Common myeloid progenitor, CD34-positive (primary cell): ENCODE measurements at regions not wholly inside any gene's neighbourhood (a gene's known extent, or its start where the extent isn't known, plus 50 kb on each side); places are given as distances from the start of the nearest gene placed in this dataset.

ENCODE experiments used
- CTCF ChIA-PET: fragments of 350-600 bp; sonication (Branson Sonifier 250); formaldehyde crosslinking; loops from one replicate; lab custom pipeline; 2021; ENCODE audit warnings: antibody characterized with exemption; lab: Charles Lee
- POLR2A ChIA-PET: fragments of 350-600 bp; sonication (Branson Sonifier 250); formaldehyde crosslinking; loops from one replicate; lab custom pipeline; 2021; ENCODE audit warnings: antibody characterized with exemption; lab: Charles Lee
- DNase-seq, 3 donors: peaks; one replicate each; pipeline versions ENCODE4 v3.0.0 to v3.0.0-alpha.2; 2013
- H3K27ac ChIP-seq, 2 experiments: 1 replicate in 1 of 2; 2 replicates in 1 of 2; pipeline ENCODE4 v1.7.0; 2013; ENCODE audit warnings: inconsistent platforms in 2 of 2, low read length in 2 of 2, mild to moderate bottlenecking in 2 of 2, low read depth in 1 of 2, moderate library complexity in 1 of 2; ENCODE audit not compliant: severe bottlenecking in 2 of 2, insufficient read depth in 1 of 2, poor library complexity in 1 of 2
- H3K27me3 ChIP-seq, 5 experiments: replicated peaks in 2 of 5; 1 replicate in 3 of 5; 2 replicates in 2 of 5; pipeline versions ENCODE4 v1.6.1 to v1.7.0; 2013; ENCODE audit warnings: low read length in 4 of 5, mild to moderate bottlenecking in 2 of 5, moderate library complexity in 2 of 5, inconsistent platforms in 1 of 5; ENCODE audit not compliant: insufficient read depth in 5 of 5, control insufficient read depth in 4 of 5
- H3K36me3 ChIP-seq, 4 experiments: 1 replicate in 2 of 4; 2 replicates in 2 of 4; pipeline versions ENCODE4 v1.6.1 to v1.7.0; 2013; ENCODE audit warnings: low read length in 3 of 4, control low read depth in 1 of 4, mild to moderate bottlenecking in 1 of 4; ENCODE audit not compliant: control insufficient read depth in 4 of 4, insufficient read depth in 4 of 4
- H3K4me1 ChIP-seq, 4 experiments: 1 replicate in 3 of 4; 2 replicates in 1 of 4; pipeline versions ENCODE4 v1.6.1 to v1.7.1; 2013; ENCODE audit warnings: low read length in 3 of 4, mild to moderate bottlenecking in 3 of 4, control low read depth in 1 of 4, inconsistent platforms in 1 of 4, moderate library complexity in 1 of 4; ENCODE audit not compliant: control insufficient read depth in 4 of 4, insufficient read depth in 4 of 4; ENCODE audit errors: control extremely low read depth in 1 of 4
- H3K4me3 ChIP-seq, 7 experiments: 1 replicate in 4 of 7; 2 replicates in 3 of 7; pipeline versions ENCODE4 v1.5.1 to v1.7.0; 2013; ENCODE audit warnings: mild to moderate bottlenecking in 7 of 7, low read length in 6 of 7, moderate library complexity in 6 of 7, inconsistent platforms in 2 of 7, low read depth in 2 of 7, control low read depth in 1 of 7; ENCODE audit not compliant: insufficient read depth in 4 of 7, control insufficient read depth in 1 of 7; ENCODE audit errors: extremely low read depth in 1 of 7
- H3K9me3 ChIP-seq, 5 experiments: 1 replicate in 4 of 5; 2 replicates in 1 of 5; pipeline versions ENCODE4 v1.6.1 to v1.7.1; 2013; ENCODE audit warnings: low read length in 4 of 5, mild to moderate bottlenecking in 2 of 5, inconsistent platforms in 1 of 5, low read depth in 1 of 5, moderate library complexity in 1 of 5; ENCODE audit not compliant: control insufficient read depth in 4 of 5, insufficient read depth in 2 of 5; ENCODE audit errors: control extremely low read depth in 1 of 5
- WGBS: methylation state at CpG from one replicate; pipeline ENCODE4 v1.1.5; 2013; ENCODE audit not compliant: insufficient coverage; 5-methylcytosine and 5-hydroxymethylcytosine counted together

GRCh38 chrX:69046996-69047490, 118.2 kb downstream of the PJA1 start:
- 100% methylated on average over 1 of the region's 1 CpG for WGBS
- Histone ChIP-seq H3K36me3 (no peaks in the 10 kb centered on the region), H3K27ac (no peak overlapping the region), H3K9me3 (no peaks in the 10 kb centered on the region), H3K4me1 (no peaks in the 10 kb centered on the region), H3K4me3 (no peak overlapping the region), H3K27me3 (peaks cover 0 to 4% (median 0%) of the 10 kb centered on the region in 5 experiments)
- ChIA-PET CTCF (no interaction called here), POLR2A (no interaction called here)
- DNase-seq: no peak

- no peak overlapping the region for H3K4me3 ChIP-seq
- DNase-seq: no peak
- CTCF ChIA-PET: no interaction called here
- H3K27me3 ChIP-seq: peaks cover 0 to 4% (median 0%) of the 10 kb centered on the region in 5 experiments
- POLR2A ChIA-PET: no interaction called here
- no peaks in the 10 kb centered on the region for H3K36me3 ChIP-seq
- no peak overlapping the region for H3K27ac ChIP-seq
- no peaks in the 10 kb centered on the region for H3K4me1 ChIP-seq
- 100% methylated on average over 1 of the region's 2 CpGs for WGBS
- H3K9me3 ChIP-seq: no peaks in the 10 kb centered on the region
These were observed 119.5 kb downstream of the PJA1 start for GRCh38 chrX:69045616-69046345.

GRCh38 chrX:69038816-69039215, 126.4 kb downstream of the PJA1 start:
- WGBS: no CpG with 5 or more reads among the region's 1 CpG
- Histone ChIP-seq H3K36me3 (no peaks in the 10 kb centered on the region), H3K4me1 (no peaks in the 10 kb centered on the region), H3K27me3 (peaks cover 0 to 5% (median 0%) of the 10 kb centered on the region in 5 experiments), H3K27ac (no peak overlapping the region), H3K4me3 (no peak overlapping the region), H3K9me3 (no peaks in the 10 kb centered on the region)
- ChIA-PET CTCF (interaction anchor here (0.7 kb wide), 1 partner anchor 31 kb away, joined by 3 read pairs; no protein-coding TSS in a partner anchor), POLR2A (no interaction called here)
- DNase-seq: no peak

GRCh38 chrX:69038188-69038587, 127.1 kb downstream of the PJA1 start:
- H3K4me3 ChIP-seq: no peak overlapping the region
- WGBS: 81% methylated on average over 5 of the region's 6 CpGs

GRCh38 chrX:69037786-69038185, 127.5 kb downstream of the PJA1 start:
- ChIA-PET POLR2A (no interaction called here), CTCF (no interaction called here)
- Histone ChIP-seq H3K36me3 (no peaks in the 10 kb centered on the region), H3K27me3 (peaks cover 0 to 6% (median 0%) of the 10 kb centered on the region in 5 experiments), H3K9me3 (no peaks in the 10 kb centered on the region), H3K4me1 (no peaks in the 10 kb centered on the region), H3K27ac (no peak overlapping the region), H3K4me3 (no peak overlapping the region)
- no peak for DNase-seq
- WGBS: 87% methylated on average over 2 of the region's 3 CpGs

More at GRCh38 chrX:69038188-69038587, 127.1 kb downstream of the PJA1 start:
- Histone ChIP-seq H3K9me3 (no peaks in the 10 kb centered on the region), H3K36me3 (no peaks in the 10 kb centered on the region), H3K4me1 (no peaks in the 10 kb centered on the region), H3K27ac (no peak overlapping the region), H3K27me3 (peaks cover 0 to 6% (median 0%) of the 10 kb centered on the region in 5 experiments)
- ChIA-PET POLR2A (no interaction called here), CTCF (interaction anchor here (0.7 kb wide), 1 partner anchor 31 kb away, joined by 3 read pairs; no protein-coding TSS in a partner anchor)
- no peak for DNase-seq

GRCh38 chrX:69036674-69037573, 128.3 kb downstream of the PJA1 start:
- ChIA-PET POLR2A (no interaction called here), CTCF (no interaction called here)
- no peak for DNase-seq
- H3K4me1 ChIP-seq: no peaks in the 10 kb centered on the region
- H3K9me3 ChIP-seq: no peaks in the 10 kb centered on the region
- no peak overlapping the region for H3K27ac ChIP-seq
- 83% methylated on average over 11 of the region's 14 CpGs for WGBS
- H3K27me3 ChIP-seq: peaks cover 0 to 6% (median 0%) of the 10 kb centered on the region in 5 experiments
- no peak overlapping the region for H3K4me3 ChIP-seq
- H3K36me3 ChIP-seq: no peaks in the 10 kb centered on the region
